ENCODE measurements at regions not wholly inside any gene's neighbourhood (a gene's known extent, or its start where the extent isn't known, plus 50 kb on each side); places are given as distances from the start of the nearest gene placed in this dataset.

DNA sequence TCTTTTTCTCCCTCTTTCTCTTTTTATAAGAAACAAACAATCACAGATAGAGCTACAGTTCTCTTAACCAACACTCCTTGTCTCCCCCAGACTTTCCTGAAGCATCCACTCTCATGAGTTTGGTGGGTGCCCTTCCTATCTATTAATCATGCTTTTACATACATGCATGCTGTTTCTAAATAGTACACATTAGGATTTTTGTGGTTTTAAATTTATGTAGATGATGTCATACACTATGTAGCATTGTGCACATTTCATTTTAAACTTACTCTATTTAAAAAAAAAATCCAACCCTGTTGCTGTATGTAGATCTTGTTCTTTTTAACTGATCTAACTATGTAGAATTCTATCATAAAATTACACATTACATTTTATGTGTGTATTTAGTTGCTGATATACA, 104.3 kb upstream of the MRPS22 start:
- TF ChIP-seq, protein P1, sequence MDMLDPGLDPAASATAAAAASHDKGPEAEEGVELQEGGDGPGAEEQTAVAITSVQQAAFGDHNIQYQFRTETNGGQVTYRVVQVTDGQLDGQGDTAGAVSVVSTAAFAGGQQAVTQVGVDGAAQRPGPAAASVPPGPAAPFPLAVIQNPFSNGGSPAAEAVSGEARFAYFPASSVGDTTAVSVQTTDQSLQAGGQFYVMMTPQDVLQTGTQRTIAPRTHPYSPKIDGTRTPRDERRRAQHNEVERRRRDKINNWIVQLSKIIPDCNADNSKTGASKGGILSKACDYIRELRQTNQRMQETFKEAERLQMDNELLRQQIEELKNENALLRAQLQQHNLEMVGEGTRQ (IDR thresholded peaks at IDR 0.05; ENCODE audit: low read depth, low read length): no peak
- TF ChIP-seq, protein P1 (CRISPR knock-in tag; IDR thresholded peaks at IDR 0.05; ENCODE audit: borderline replicate concordance): no peak
- no peak for TF ChIP-seq CTCF (CRISPR knock-in tag; IDR thresholded peaks at IDR 0.05)
- no peak for TF ChIP-seq TEAD2 (CRISPR knock-in tag; IDR thresholded peaks at IDR 0.05)
- no peak for TF ChIP-seq ZNF549 (CRISPR knock-in tag; IDR thresholded peaks at IDR 0.05)
